ENCODE measurements at regions not wholly inside any gene's neighbourhood (a gene's known extent, or its start where the extent isn't known, plus 50 kb on each side); places are given as distances from the start of the nearest gene placed in this dataset.
"Not testable (repeated sequence)": the region's sequence is repeated elsewhere in the genome, so short reads cannot be mapped to it uniquely, and the experiment has no call there.

GRCh38 chr3:151592287-151592686 is 131.4 kb upstream of the IGSF10 start:
- DNase-seq, result no peak

GRCh38 chr3:151591441-151591840 is 130.6 kb upstream of the IGSF10 start:
- no peak for DNase-seq

- no peak for DNase-seq
These were observed 128.4 kb upstream of the IGSF10 start for GRCh38 chr3:151589311-151589710.

GRCh38 chr3:151587659-151588058 is 126.8 kb upstream of the IGSF10 start:
- not testable (repeated sequence) for DNase-seq

- peak in 1 of 2 donors; percentile 4 for DNase-seq
These were observed 123.7 kb upstream of the IGSF10 start for GRCh38 chr3:151584566-151584965.

- no peak for DNase-seq
These were observed 120.2 kb upstream of the IGSF10 start for GRCh38 chr3:151581035-151581434.

- DNase-seq, result no peak
These were observed 119.7 kb upstream of the IGSF10 start for GRCh38 chr3:151580591-151580990.

GRCh38 chr3:151579571-151580270 is 118.9 kb upstream of the IGSF10 start:
- no peak for DNase-seq

- no peak for DNase-seq
These were observed 117.6 kb upstream of the IGSF10 start for GRCh38 chr3:151578495-151578894.

- DNase-seq, result no peak
These were observed 115.8 kb upstream of the IGSF10 start for GRCh38 chr3:151576511-151577137.

GRCh38 chr3:151568184-151568583 is 107.3 kb upstream of the IGSF10 start:
- no peak for DNase-seq

- no peak for DNase-seq
These were observed 106.6 kb upstream of the IGSF10 start for GRCh38 chr3:151567477-151567876.

GRCh38 chr3:151564261-151564660 is 103.4 kb upstream of the IGSF10 start:
- no peak for DNase-seq

- DNase-seq, result no peak
These were observed 102.4 kb upstream of the IGSF10 start for GRCh38 chr3:151563305-151563704.

- no peak for DNase-seq
These were observed 102.0 kb upstream of the IGSF10 start for GRCh38 chr3:151562891-151563290.

GRCh38 chr3:151561878-151562277 is 101.0 kb upstream of the IGSF10 start:
- no peak for DNase-seq

GRCh38 chr3:151560738-151561137 is 99.9 kb upstream of the IGSF10 start:
- DNase-seq, result no peak

GRCh38 chr3:151559736-151560135 is 98.9 kb upstream of the IGSF10 start:
- DNase-seq, result no peak

- no peak for DNase-seq
These were observed 97.8 kb upstream of the IGSF10 start for GRCh38 chr3:151558661-151559060.

GRCh38 chr3:151557068-151557840 is 96.4 kb upstream of the IGSF10 start:
- DNase-seq, result no peak

- DNase-seq, result no peak
These were observed 95.7 kb upstream of the IGSF10 start for GRCh38 chr3:151556596-151556995.

GRCh38 chr3:151555523-151555922 is 94.7 kb upstream of the IGSF10 start:
- DNase-seq, result no peak

- DNase-seq, result peak in 1 of 2 donors; percentile 42
These were observed 93.0 kb upstream of the IGSF10 start for GRCh38 chr3:151553888-151554287.

GRCh38 chr3:151552589-151552988 is 91.7 kb upstream of the IGSF10 start:
- DNase-seq, result no peak

All from CD4-positive, alpha-beta T cell treated with Interleukin-1 beta for 1 hour (primary cell).